ENCODE measurements at regions not wholly inside any gene's neighbourhood (a gene's known extent, or its start where the extent isn't known, plus 50 kb on each side); places are given as distances from the start of the nearest gene placed in this dataset.

GRCh38 chrX:100076031-100076430 is 334.0 kb downstream of the PCDH19 start:
- TF ChIP-seq CTCF (conservative IDR thresholded peaks at IDR 0.05): no peak
- no peak overlapping the region for H3K27ac ChIP-seq

GRCh38 chrX:100072336-100072735 is 337.7 kb downstream of the PCDH19 start:
- no peak overlapping the region for H3K27ac ChIP-seq
- no peak for TF ChIP-seq CTCF (conservative IDR thresholded peaks at IDR 0.05)

- no peak for TF ChIP-seq CTCF (conservative IDR thresholded peaks at IDR 0.05)
These were observed 339.7 kb downstream of the PCDH19 start for GRCh38 chrX:100070334-100070849.

GRCh38 chrX:100048156-100048555 is 361.9 kb downstream of the PCDH19 start:
- no peak for TF ChIP-seq CTCF (conservative IDR thresholded peaks at IDR 0.05)
- no peak overlapping the region for H3K27ac ChIP-seq

More at GRCh38 chrX:100070334-100070849, 339.7 kb downstream of the PCDH19 start:
- H3K27ac ChIP-seq: no peak overlapping the region

Data from VCaP (cell line).